Natural killer cell treated with Interleukin-12 subunit alpha and Interleukin-12 subunit beta and Interleukin-15 and Interleukin-18, amount 100 ng/mL, for 72 hours (primary cell): ENCODE measurements at regions not wholly inside any gene's neighbourhood (a gene's known extent, or its start where the extent isn't known, plus 50 kb on each side); places are given as distances from the start of the nearest gene placed in this dataset.
"Not testable (repeated sequence)": the region's sequence is repeated elsewhere in the genome, so short reads cannot be mapped to it uniquely, and the experiment has no call there.

Source experiments
- ATAC-seq, 2 donors: fragments of 150-1000 bp; cut with Tn5 transposase in 1 of 2; sonication (Bioruptor Pico), chemical (Tn5 transposase) in 1 of 2; 2 replicates each; pipeline ENCODE4 v1.10.0; 2021
- DNase-seq: peaks from one replicate; pipeline ENCODE4 v3.0.0; 2022; ENCODE audit warnings: low spot score
- H3K27ac Mint-ChIP-seq, 2 donors: 1 replicate in 1 of 2; 2 replicates in 1 of 2; pipeline ENCODE4 v1.8.0; 2022; ENCODE audit warnings: mixed read lengths in 2 of 2, mild to moderate bottlenecking in 1 of 2, moderate library complexity in 1 of 2
- H3K27me3 Mint-ChIP-seq, 2 donors: 1 replicate in 1 of 2; 2 replicates in 1 of 2; pipeline ENCODE4 v1.8.0; 2022; ENCODE audit warnings: mixed read lengths in 2 of 2
- H3K36me3 Mint-ChIP-seq: one replicate; pipeline ENCODE4 v1.8.0; 2022; ENCODE audit warnings: mixed read lengths
- H3K4me1 Mint-ChIP-seq, 2 donors: 1 replicate in 1 of 2; 2 replicates in 1 of 2; pipeline ENCODE4 v1.8.0; 2022; ENCODE audit warnings: low read depth in 2 of 2, mixed read lengths in 2 of 2, mild to moderate bottlenecking in 1 of 2
- H3K4me3 Mint-ChIP-seq: one replicate; pipeline ENCODE4 v1.8.0; 2022; ENCODE audit warnings: mixed read lengths
- H3K9me3 Mint-ChIP-seq: 2 replicates; pipeline ENCODE4 v1.8.0; 2022; ENCODE audit warnings: mixed read lengths

DNA sequence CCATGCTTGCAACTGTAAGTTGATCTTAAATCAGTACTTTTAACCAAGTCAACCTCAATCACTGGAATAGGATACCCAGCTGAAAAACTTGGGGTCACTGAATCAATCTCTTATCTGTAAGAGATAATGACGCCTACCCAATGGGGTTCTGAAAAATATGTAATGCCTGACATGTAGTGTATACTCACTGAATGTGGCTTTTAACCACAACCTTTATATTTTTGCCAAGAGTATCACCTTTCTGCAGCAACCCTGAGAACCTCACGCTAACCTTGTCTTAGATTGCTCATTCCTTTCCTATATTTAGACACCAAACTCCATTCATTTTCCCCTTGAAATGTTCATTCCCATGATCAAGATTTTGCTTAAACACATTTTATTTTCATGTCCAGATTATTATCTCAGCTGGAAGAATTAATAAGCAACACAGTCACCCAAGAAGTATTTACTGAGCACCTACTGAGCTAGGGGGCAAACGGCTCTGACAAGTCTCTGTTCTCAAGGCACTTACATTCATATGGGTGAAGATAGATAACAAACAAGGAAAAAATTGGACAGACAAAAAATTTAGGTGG, 82.7 kb upstream of the GBA3 start:
- ATAC-seq, H3K27ac Mint-ChIP-seq, H3K9me3 Mint-ChIP-seq, H3K36me3 Mint-ChIP-seq, H3K27me3 Mint-ChIP-seq, DNase-seq, H3K4me3 Mint-ChIP-seq: not testable (repeated sequence)
- H3K4me1 Mint-ChIP-seq: peaks cover 9 to 17% of the 10 kb centered on the region in 2 donors

DNA sequence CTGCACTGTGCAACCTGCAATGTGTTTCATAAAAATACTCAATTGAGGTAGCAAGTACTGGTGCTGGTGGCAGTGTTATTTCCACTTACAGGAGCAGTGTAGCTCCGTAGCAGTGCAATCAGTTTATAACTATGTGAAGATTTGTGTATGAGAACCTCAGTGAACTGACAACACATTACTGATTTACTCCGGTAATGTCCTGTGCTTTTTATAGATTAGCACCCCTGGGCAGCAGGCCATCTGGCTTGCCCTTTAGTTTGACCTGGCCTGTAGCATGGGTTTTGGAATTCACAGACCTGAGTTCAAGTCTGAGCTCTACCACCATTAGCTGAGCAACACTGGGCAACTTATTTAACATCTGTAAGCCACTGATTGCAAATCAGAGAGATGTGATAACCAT, 78.6 kb upstream of the GBA3 start:
- H3K4me3 Mint-ChIP-seq: no peak overlapping the region
- no peaks in the 10 kb centered on the region for H3K36me3 Mint-ChIP-seq
- H3K9me3 Mint-ChIP-seq: no peaks in the 10 kb centered on the region
- no peak for DNase-seq
- H3K27me3 Mint-ChIP-seq: no peaks in the 10 kb centered on the region
- H3K27ac Mint-ChIP-seq: no peak overlapping the region
- H3K4me1 Mint-ChIP-seq: peaks cover 0 to 3% of the 10 kb centered on the region in 2 donors
- ATAC-seq: no peak

DNA sequence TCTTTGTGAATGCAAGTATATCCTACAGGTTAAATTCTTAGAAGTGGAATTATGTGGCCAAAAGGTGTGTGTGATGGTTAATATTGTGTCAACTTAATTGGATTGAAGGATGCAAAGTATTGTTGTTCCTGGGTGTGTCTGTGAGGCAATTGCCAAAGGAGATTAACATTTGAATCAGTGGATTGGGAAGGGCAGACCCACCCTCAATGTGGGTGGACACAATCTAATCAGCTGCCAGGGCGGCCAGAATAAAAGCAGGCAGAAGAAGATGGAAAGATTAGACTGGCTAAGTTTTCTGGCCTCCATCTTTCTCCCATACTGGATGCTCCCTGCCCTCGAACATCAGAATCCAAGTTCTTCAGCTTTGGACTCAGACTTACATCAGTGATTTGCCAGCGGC, 76.2 kb upstream of the GBA3 start:
- Mint-ChIP-seq H3K9me3 (no peaks in the 10 kb centered on the region), H3K4me1 (no peaks in the 10 kb centered on the region), H3K4me3 (no peak overlapping the region), H3K27ac (no peak overlapping the region), H3K36me3 (no peaks in the 10 kb centered on the region), H3K27me3 (no peaks in the 10 kb centered on the region)
- DNase-seq: no peak
- no peak for ATAC-seq

DNA sequence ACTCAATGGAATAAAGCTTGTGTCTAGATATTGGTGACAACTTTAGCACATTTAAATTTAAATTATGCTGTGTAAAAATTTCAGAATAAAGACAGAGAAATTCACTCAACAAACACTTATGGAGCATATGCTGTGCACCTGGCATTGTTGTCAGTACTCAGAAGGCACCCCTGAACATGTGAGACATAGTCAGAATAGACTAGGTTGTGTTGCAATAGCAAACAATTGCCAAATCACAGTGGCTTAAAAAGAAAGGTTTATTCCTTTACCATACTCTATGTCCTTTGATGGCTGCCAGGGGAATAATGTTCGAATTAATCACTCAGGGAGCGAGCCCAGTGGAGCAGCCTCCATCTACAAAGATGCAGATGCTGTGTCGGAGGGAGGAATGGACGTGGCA, 72.6 kb upstream of the GBA3 start:
- DNase-seq: not testable (repeated sequence)

DNA sequence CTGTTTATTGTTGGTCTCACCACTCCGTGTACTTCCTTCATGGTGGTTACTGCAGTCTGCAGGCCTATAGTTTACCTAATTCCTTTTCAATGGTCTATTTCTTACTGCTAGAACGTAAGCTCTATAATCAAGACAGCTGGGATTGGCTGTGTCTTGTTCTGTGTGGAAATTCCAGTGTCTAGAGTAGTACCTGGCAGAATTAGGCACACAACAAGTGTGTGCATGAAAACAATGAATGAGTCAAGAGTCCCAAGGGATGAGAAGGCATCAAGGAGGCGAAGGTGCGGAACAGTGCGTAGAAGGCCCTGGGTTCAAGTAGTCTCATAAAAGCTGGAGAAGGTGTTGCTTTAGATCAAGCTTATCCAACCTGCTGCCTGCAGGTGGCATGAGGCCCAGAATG, 70.8 kb upstream of the GBA3 start:
- not testable (repeated sequence) for H3K36me3 Mint-ChIP-seq, H3K27me3 Mint-ChIP-seq, H3K4me1 Mint-ChIP-seq, DNase-seq, H3K9me3 Mint-ChIP-seq, H3K4me3 Mint-ChIP-seq, H3K27ac Mint-ChIP-seq
- peak in 1 of 2 donors; percentile 20 for ATAC-seq

More for the DNA sequence above, 72.6 kb upstream of the GBA3 start:
- not testable (repeated sequence) for H3K27ac Mint-ChIP-seq, H3K9me3 Mint-ChIP-seq, H3K4me3 Mint-ChIP-seq, ATAC-seq, H3K27me3 Mint-ChIP-seq, H3K4me1 Mint-ChIP-seq, H3K36me3 Mint-ChIP-seq

DNA sequence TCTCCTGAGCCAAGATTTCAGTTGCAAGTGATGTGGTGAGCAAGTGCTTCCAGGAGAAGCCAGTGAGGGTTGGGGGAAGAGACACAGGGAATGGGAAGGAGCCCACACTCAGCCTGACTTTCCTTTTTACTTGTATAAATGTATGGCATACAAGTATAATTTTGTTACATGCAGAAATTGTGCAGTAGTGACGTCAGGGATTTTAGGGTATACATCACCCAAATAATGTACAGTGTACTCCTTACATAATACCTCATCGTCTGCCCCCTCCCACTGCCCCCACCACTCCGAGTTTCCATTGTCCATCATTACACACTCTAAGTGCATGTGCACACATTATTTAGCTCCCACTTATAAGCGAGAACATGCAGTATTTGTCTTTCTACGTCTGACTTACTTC, 68.7 kb upstream of the GBA3 start:
- not testable (repeated sequence) for H3K4me3 Mint-ChIP-seq, H3K4me1 Mint-ChIP-seq, DNase-seq, H3K27ac Mint-ChIP-seq, H3K36me3 Mint-ChIP-seq, H3K9me3 Mint-ChIP-seq, H3K27me3 Mint-ChIP-seq, ATAC-seq

DNA sequence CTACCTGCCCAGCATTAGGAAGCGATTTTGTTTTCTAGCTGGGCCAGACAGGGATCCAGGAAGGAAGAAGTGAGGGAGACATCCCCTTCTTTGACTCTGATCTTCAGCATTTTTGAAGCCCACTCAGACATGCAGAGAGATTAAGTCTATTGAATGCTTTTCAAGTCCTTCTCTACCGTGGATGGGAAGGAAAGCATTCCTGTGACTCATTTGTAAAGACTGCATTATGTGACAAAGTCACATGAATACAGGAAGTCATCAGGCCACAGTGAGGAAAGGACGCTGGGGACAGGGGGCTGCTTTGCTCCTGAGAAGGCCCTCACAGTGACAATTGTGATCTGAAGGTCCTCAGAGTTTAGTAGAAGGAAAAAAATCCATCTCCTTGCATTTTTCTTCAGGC, 67.4 kb upstream of the GBA3 start:
- no peak for DNase-seq
- Mint-ChIP-seq H3K4me3 (no peak overlapping the region), H3K9me3 (no peaks in the 10 kb centered on the region), H3K27ac (no peak overlapping the region), H3K4me1 (no peaks in the 10 kb centered on the region), H3K36me3 (no peaks in the 10 kb centered on the region), H3K27me3 (peaks cover 0 to 2% of the 10 kb centered on the region in 2 donors)
- no peak for ATAC-seq

DNA sequence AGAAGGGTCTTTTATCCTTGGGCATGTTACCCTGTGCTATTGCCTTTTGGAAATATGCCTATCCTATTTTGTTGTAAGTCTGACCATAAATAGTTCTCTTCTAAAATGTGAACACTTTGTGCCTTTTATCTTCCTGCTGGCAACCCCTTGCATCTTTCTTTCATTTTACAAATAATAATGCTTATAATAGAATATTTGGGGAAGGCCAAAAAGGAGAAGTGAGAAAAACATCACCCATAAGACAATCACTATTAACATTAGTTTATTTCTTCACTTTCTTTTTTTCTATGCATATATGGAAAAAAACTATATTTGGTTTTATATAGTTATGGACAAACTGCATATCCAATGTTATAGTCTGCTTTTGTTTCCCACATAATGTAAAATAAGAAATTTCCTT, 64.9 kb upstream of the GBA3 start:
- H3K4me1 Mint-ChIP-seq, DNase-seq, H3K4me3 Mint-ChIP-seq, H3K27ac Mint-ChIP-seq, H3K36me3 Mint-ChIP-seq, ATAC-seq, H3K27me3 Mint-ChIP-seq, H3K9me3 Mint-ChIP-seq: not testable (repeated sequence)

DNA sequence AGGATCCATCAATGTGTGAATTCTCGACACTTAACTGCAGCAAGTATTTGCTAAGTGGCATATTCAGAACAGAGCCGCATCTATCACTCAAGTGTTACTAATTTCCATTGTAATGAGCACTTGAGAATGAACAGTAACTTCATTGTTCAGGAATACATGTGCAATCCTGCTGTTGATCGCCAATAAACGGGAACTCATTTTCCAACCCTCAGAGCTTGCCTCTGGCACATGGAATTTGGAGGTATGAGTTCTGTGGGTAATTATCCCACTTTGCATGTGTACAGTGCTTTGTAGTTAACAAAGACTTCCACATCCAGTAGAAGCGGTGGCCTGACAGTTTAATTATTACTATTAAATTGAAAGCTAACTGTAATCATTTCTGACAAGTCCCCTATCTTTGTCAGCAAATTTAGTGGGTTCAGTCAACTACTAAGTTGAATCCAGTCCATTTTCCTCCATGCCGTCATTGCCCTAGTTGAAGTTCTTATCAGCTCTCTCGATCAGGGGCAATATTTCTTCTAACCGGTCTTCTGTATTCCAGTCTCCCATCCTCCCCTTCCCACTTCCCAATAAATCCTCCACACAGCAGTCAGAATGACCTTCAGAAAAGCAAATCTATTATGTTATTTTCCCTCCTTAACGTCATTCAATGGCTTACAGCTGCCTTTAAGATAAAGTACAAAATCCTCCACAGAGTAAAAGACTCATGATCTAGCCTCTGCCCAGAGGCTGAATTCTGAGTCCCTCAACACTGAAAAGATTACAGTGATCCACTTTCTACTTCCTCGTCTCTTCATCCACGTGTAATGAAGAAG, 62.4 kb upstream of the GBA3 start:
- H3K9me3 Mint-ChIP-seq, H3K36me3 Mint-ChIP-seq, H3K27me3 Mint-ChIP-seq, H3K4me3 Mint-ChIP-seq, H3K4me1 Mint-ChIP-seq, ATAC-seq, H3K27ac Mint-ChIP-seq, DNase-seq: not testable (repeated sequence)

DNA sequence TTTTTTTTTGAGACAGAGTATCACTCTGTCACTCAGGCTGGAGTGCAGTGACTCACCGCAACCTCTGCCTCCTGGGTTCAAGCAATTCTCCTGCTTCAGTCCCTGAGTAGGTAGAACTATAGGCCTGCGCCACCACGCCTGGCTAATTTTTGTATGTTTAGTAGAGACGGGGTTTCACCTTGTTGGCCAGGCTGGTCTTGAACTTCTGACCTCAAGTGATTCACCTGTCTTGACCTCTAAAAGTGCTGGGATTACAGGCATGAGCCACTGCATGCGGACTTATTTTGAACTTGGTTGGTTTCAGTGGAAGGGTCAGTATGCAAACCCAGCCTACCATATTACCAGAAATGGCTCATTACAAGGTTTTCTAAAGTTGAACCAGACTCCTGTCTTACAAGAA, 61.6 kb upstream of the GBA3 start:
- H3K27me3 Mint-ChIP-seq, H3K9me3 Mint-ChIP-seq, H3K36me3 Mint-ChIP-seq, H3K4me3 Mint-ChIP-seq, H3K27ac Mint-ChIP-seq, DNase-seq, H3K4me1 Mint-ChIP-seq, ATAC-seq: not testable (repeated sequence)

DNA sequence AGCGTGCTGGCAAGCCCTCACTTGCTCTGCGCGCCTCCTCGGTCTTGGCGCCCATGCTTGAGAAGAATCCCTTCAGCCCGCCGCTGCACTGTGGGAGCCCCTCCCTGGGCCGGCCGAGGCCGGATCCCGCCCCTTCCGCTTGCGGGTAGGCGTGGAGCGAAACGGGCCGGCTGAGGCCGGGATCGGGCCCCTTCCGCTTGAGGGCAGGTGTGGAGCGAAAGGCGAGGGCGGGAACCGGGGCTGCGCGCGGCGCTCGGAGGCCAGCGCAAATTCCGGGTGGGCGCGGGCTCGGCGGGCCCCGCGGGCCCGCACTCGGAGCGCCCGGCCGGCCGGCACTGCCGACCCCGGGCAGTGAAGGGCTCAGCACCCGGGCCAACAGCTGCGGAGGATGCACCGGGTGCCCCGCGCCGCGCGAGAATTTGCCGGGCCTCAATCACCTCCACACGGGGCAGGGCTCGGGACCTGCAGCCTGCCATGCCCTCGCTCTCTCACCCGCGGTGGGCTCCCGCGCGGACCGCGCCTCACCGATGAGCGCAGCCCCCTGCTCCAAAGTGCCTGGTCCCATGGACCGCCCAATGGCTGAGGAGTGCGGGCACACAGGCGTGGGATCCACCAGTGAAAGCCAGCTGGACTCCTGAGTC, 58.1 kb upstream of the GBA3 start:
- ATAC-seq (no peak), DNase-seq (no peak)
- H3K4me1 Mint-ChIP-seq: no peaks in the 10 kb centered on the region
- no peak overlapping the region for H3K27ac Mint-ChIP-seq
- H3K36me3 Mint-ChIP-seq: no peaks in the 10 kb centered on the region
- no peaks in the 10 kb centered on the region for H3K9me3 Mint-ChIP-seq
- H3K27me3 Mint-ChIP-seq: peaks cover 0 to 12% of the 10 kb centered on the region in 2 donors
- H3K4me3 Mint-ChIP-seq: no peak overlapping the region

DNA sequence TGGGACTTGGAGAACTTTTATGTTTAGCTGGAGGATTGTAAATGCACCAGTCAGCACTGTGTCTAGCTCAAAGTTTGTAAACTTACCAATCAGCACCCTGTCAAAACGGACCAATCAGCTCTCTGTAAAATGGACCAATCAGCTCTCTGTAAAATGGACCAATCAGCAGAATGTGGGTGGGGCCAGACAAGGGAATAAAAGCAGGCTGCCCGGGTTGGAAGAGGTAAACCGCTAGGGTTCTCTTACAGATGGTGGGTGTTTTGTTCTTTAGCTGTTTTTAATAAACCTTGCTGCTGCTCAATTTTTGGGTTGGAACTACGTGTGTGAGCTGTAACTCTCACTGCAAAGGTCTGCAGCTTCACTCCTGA, 57.6 kb upstream of the GBA3 start:
- not testable (repeated sequence) for DNase-seq, H3K4me1 Mint-ChIP-seq, H3K4me3 Mint-ChIP-seq, H3K9me3 Mint-ChIP-seq, H3K27ac Mint-ChIP-seq, ATAC-seq, H3K36me3 Mint-ChIP-seq
- peaks cover 0 to 10% of the 10 kb centered on the region in 2 donors for H3K27me3 Mint-ChIP-seq

DNA sequence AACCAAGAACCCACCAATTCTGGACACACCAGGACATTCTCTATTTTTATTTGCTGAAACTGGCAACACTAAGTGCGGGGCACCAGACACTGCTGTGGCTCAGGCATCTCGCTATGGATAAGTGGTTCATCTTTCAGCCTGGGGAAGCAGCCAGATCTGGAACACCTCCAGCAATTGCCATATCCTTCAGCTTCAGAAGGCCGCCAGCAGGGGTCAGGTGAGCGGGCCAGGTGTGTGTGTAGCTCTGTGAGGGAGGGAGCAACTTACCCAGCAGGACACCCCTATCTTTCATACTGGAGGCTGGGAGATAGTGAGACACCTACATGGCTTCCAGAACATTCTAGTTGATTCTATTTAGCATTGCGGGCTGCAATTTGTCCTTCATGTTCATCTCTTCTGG, 57.0 kb upstream of the GBA3 start:
- Mint-ChIP-seq H3K27ac (no peak overlapping the region), H3K27me3 (peaks cover 0 to 7% of the 10 kb centered on the region in 2 donors), H3K9me3 (peaks cover 2% of the 10 kb centered on the region), H3K36me3 (peaks cover 3% of the 10 kb centered on the region), H3K4me1 (no peaks in the 10 kb centered on the region), H3K4me3 (no peak overlapping the region)
- ATAC-seq (no peak), DNase-seq (no peak)

DNA sequence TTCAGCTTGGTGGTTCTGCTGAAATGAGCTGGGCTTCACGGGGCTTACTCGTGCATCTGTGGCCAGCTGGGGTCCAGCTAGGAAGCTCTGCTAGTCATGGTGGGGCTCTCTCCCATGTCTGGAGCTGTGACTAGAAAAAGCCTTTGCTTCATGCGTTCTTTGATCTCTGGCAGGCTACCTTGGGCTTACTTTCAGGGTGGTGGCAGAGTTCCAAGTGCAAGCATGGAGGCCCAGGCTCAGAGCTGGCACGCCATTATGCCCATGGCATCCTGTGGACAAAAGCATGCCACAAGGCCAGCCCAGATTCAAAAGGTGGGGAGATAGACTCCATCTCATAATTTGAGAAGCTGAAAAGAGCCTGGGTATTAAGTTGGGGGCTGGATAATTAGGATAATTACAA, 55.4 kb upstream of the GBA3 start:
- Mint-ChIP-seq H3K27me3 (peaks cover 0 to 7% of the 10 kb centered on the region in 2 donors), H3K4me3 (no peak overlapping the region), H3K9me3 (peaks cover 4% of the 10 kb centered on the region), H3K4me1 (no peaks in the 10 kb centered on the region), H3K27ac (no peak overlapping the region), H3K36me3 (peaks cover 5% of the 10 kb centered on the region)
- ATAC-seq (no peak), DNase-seq (no peak)
